ENCODE measurements at regions not wholly inside any gene's neighbourhood (a gene's known extent, or its start where the extent isn't known, plus 50 kb on each side); places are given as distances from the start of the nearest gene placed in this dataset.

DNA sequence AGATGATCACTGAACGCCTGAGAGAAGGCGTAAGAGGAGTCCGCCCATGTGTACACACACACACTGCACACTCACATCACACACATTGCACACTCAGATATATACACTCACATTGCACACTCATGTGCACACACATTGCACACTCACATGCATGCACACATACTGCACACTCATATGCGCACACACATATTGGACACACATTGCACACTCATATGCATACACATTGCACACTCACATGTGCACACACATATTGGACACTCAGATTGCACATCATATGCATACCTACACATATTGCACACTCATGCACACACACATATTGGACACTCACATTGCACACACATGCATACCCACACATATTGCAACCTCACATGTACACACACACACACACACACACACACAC lies 163.2 kb downstream of the WSCD1 start:
- TF ChIP-seq, protein P1, sequence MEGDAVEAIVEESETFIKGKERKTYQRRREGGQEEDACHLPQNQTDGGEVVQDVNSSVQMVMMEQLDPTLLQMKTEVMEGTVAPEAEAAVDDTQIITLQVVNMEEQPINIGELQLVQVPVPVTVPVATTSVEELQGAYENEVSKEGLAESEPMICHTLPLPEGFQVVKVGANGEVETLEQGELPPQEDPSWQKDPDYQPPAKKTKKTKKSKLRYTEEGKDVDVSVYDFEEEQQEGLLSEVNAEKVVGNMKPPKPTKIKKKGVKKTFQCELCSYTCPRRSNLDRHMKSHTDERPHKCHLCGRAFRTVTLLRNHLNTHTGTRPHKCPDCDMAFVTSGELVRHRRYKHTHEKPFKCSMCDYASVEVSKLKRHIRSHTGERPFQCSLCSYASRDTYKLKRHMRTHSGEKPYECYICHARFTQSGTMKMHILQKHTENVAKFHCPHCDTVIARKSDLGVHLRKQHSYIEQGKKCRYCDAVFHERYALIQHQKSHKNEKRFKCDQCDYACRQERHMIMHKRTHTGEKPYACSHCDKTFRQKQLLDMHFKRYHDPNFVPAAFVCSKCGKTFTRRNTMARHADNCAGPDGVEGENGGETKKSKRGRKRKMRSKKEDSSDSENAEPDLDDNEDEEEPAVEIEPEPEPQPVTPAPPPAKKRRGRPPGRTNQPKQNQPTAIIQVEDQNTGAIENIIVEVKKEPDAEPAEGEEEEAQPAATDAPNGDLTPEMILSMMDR (IDR thresholded peaks at IDR 0.05), result no peak
- TF ChIP-seq POLR2A (IDR thresholded peaks at IDR 0.05) (no peak), EP300 (IDR thresholded peaks at IDR 0.05) (no peak), POLR2AphosphoS5 (IDR thresholded peaks at IDR 0.05) (no peak)

Data from stomach (tissue), 4 donors.